Activated CD4-positive, alpha-beta T cell treated with anti-CD3 and anti-CD28 coated beads, Interleukin-2, amount 10 ng/mL, durations not matched to agents 7 days and 5 days (primary cell): ENCODE measurements at regions not wholly inside any gene's neighbourhood (a gene's known extent, or its start where the extent isn't known, plus 50 kb on each side); places are given as distances from the start of the nearest gene placed in this dataset.

Experiments used
- CTCF ChIA-PET: fragments of 350-600 bp; sonication (Branson Sonifier 250); formaldehyde crosslinking; loops from one replicate; lab custom pipeline; 2021; ENCODE audit warnings: antibody characterized with exemption; lab: Charles Lee
- POLR2A ChIA-PET: fragments of 350-600 bp; sonication (Branson Sonifier 250); formaldehyde crosslinking; loops from one replicate; lab custom pipeline; 2021; ENCODE audit warnings: antibody characterized with exemption; lab: Charles Lee
- DNase-seq: peaks from one replicate; pipeline ENCODE4 v3.0.0-alpha.2; 2020
- H3K27ac Mint-ChIP-seq: one replicate; pipeline ENCODE4 v1.8.0; 2021; ENCODE audit warnings: mild to moderate bottlenecking, moderate library complexity, mixed read lengths
- H3K27me3 Mint-ChIP-seq: one replicate; pipeline ENCODE4 v1.8.0; 2021; ENCODE audit warnings: mixed read lengths
- H3K36me3 Mint-ChIP-seq: one replicate; pipeline ENCODE4 v1.8.0; 2021; ENCODE audit warnings: low read depth, mixed read lengths
- H3K4me1 Mint-ChIP-seq: one replicate; pipeline ENCODE4 v1.8.0; 2021; ENCODE audit warnings: mixed read lengths
- H3K4me3 Mint-ChIP-seq: one replicate; pipeline ENCODE4 v1.8.0; 2021; ENCODE audit warnings: mild to moderate bottlenecking, moderate library complexity, mixed read lengths
- H3K9me3 Mint-ChIP-seq: one replicate; pipeline ENCODE4 v1.8.0; 2021; ENCODE audit warnings: mixed read lengths

DNA sequence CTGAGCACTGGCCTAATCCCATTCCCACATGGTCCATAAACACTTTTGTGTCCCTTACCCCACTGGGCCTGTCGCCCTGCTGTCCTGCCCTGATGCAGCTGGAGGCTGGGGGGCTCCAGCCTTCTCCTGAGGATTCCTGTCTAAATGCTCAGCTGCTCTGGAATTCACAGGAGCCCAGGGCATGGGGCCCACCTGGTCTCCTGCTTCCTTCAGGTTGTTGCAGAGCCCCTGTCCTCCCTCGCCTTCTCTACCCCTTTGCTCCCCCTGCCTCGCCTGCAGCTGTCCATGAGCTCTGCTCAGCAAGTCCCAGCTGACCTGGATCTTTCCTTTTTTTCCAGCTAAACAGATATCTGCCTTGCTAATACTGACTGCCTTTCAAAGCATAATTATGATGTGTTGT lies 286.9 kb downstream of the XXYLT1 start:
- Mint-ChIP-seq H3K4me3 (no peak overlapping the region), H3K9me3 (no peaks in the 10 kb centered on the region), H3K36me3 (no peaks in the 10 kb centered on the region), H3K27ac (no peak overlapping the region), H3K4me1 (no peaks in the 10 kb centered on the region), H3K27me3 (peaks cover 24% of the 10 kb centered on the region)
- no peak for DNase-seq
- POLR2A ChIA-PET, result no interaction called here
- CTCF ChIA-PET, result no interaction called here

DNA sequence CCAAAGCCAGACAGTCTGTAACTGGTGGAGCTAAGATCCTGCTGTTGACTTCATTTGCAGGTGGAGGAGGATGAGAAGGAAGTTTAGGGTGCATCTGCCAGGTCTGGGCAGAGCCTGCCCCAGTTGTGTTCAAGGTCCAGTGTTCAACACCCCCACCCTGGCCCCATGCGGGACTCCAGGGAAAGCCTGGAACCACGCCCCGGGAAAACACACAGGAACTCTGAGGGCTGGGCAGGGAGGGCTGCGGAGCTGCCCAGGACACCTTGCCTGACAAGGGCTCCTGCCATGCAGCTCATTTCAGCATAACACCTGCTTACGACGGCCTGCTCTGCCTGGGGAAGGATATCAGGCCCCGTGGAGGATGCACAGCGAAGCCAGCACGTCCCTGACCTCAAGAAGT lies 286.3 kb downstream of the XXYLT1 start:
- Mint-ChIP-seq H3K4me3 (no peak overlapping the region), H3K36me3 (no peaks in the 10 kb centered on the region), H3K9me3 (no peaks in the 10 kb centered on the region), H3K27me3 (peaks cover 24% of the 10 kb centered on the region), H3K27ac (no peak overlapping the region), H3K4me1 (no peaks in the 10 kb centered on the region)
- POLR2A ChIA-PET, result no interaction called here
- no peak for DNase-seq
- CTCF ChIA-PET, result interaction anchor here (1.2 kb wide), 1 partner anchor 14 kb away, joined by 3 read pairs; no protein-coding TSS in a partner anchor

DNA sequence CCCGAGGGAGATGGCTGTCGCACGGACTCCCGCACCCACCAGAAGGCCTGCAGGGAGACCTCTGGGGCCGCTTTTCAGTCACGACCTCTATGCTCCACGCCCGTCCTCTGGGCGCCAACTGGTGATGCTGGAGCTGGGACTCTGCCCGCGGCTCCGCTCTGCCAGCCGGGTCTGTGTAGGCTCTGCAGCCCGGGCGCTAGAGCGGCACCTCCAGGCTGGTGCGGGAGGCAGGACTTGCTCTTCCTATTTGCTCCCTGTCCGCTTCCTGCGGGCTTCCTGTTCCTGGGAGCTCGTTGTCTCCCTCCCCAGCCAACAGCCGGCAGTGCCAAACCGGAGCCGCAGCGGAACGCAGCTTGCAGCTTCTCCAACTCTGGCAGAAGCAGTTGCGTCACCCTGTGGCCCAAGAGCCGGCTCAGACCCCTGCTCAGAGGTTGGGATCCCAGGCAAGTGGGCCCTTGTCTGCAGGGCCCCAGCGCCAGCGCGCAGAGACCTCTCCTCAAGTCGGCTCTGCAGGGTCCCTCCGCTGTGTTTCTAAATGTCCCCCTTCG lies 285.9 kb downstream of the XXYLT1 start:
- Mint-ChIP-seq H3K27me3 (peaks cover 20% of the 10 kb centered on the region), H3K36me3 (no peaks in the 10 kb centered on the region), H3K27ac (no peak overlapping the region), H3K9me3 (no peaks in the 10 kb centered on the region), H3K4me3 (no peak overlapping the region), H3K4me1 (no peaks in the 10 kb centered on the region)
- no peak for DNase-seq
- POLR2A ChIA-PET, result no interaction called here
- CTCF ChIA-PET, result interaction anchor here (1.2 kb wide), 1 partner anchor 13 kb away, joined by 3 read pairs; no protein-coding TSS in a partner anchor

DNA sequence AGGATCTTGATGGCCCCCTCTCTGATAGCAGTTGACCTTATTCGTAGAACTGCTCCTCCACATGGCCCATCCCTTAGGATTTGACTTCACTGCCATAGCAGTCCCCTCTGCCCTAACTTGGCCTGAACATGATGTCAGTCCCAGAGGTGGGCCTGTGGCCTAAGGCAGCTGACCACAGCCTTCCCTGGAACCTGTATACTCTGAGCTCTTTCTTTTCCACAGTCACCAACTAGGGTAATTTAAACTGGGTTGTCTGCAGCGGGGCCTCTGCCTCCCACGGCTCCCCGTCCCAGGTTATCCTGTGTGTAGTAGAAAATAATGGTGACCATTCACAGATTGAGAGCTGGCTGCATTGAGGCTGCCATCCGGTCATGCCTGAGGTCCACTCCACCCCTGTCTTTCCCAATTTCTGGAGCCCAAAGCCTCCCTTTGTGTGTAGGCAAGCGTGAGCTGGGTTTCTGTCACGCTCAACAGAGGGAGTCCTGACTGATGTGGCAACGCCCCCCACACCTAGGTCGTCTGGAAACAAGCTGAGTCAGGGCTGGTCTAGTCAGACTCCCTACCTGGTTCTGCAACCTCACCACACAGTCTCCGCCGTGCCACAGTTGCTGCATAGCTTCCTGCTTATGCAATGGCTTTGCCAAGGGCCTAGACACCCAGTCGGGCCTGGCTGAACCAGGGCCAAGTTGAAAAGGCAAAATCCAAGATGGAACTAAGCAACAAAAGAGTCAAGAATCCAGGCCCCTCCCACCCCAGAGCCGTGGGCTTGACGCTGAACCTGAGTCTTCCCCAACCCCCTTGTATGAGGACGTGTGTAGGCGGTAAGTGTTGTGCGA lies 284.5 kb downstream of the XXYLT1 start:
- peaks cover 17% of the 10 kb centered on the region for H3K27me3 Mint-ChIP-seq
- H3K4me1 Mint-ChIP-seq, result no peaks in the 10 kb centered on the region
- no peaks in the 10 kb centered on the region for H3K36me3 Mint-ChIP-seq
- no peak for DNase-seq
- ChIA-PET POLR2A (no interaction called here), CTCF (interaction anchor here (0.6 to 1.7 kb wide), 4 partner anchors 10 to 299 kb away, joined by 3 to 5 read pairs (median 3); no protein-coding TSS in a partner anchor)
- no peak overlapping the region for H3K27ac Mint-ChIP-seq
- H3K4me3 Mint-ChIP-seq, result no peak overlapping the region
- no peaks in the 10 kb centered on the region for H3K9me3 Mint-ChIP-seq

DNA sequence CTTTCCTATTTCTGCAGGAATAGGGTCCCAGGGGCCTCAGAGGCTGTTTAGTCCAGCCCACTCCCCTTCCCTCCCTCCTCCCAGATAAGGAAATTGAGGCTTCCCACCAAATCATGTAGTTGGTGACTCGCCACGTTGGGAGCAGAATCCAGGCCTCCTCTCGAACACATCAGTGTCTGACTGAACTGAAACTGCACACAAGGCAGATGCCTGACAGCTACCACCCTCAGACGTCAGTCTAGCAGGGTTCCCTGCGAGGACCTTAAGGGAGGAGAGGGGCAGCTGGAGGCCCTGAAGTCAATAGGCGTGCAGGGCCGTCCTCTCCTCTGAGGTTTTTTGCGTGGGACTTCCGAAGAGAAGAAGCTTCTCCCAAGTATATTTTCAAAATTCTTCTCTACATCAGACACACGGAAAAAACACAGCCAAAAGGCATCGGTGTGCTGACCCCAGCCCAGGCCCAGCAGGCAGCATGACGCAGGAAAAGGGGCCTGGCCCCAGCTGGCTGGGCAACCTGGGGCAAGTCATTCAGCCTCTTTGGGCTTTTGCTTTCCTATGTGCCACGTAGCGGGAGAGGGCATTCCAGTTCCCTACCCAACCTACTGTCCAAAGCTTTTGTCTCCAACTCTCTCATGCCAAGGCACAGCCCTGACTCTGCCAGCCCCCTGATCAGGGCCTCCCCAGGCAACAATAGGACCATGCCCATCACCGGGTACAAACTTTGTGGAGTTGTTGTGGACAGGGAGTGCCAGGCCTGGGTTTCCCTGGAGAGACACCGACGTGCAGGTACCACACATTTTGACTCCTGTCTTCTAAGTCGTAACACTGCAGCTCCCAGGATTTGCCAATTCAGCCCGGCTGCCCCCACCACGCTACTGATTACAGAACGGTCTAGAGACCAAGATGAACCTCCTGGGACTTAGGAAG lies 283.1 kb downstream of the XXYLT1 start:
- CTCF ChIA-PET, result interaction anchor here (1.2 to 1.7 kb wide), 3 partner anchors 14 to 26 kb away, joined by 3 to 5 read pairs (median 3); no protein-coding TSS in a partner anchor
- no peak overlapping the region for H3K27ac Mint-ChIP-seq
- no peaks in the 10 kb centered on the region for H3K4me1 Mint-ChIP-seq
- no peaks in the 10 kb centered on the region for H3K36me3 Mint-ChIP-seq
- POLR2A ChIA-PET, result no interaction called here
- H3K27me3 Mint-ChIP-seq, result peaks cover 13% of the 10 kb centered on the region
- no peaks in the 10 kb centered on the region for H3K9me3 Mint-ChIP-seq
- DNase-seq, result no peak
- no peak overlapping the region for H3K4me3 Mint-ChIP-seq

DNA sequence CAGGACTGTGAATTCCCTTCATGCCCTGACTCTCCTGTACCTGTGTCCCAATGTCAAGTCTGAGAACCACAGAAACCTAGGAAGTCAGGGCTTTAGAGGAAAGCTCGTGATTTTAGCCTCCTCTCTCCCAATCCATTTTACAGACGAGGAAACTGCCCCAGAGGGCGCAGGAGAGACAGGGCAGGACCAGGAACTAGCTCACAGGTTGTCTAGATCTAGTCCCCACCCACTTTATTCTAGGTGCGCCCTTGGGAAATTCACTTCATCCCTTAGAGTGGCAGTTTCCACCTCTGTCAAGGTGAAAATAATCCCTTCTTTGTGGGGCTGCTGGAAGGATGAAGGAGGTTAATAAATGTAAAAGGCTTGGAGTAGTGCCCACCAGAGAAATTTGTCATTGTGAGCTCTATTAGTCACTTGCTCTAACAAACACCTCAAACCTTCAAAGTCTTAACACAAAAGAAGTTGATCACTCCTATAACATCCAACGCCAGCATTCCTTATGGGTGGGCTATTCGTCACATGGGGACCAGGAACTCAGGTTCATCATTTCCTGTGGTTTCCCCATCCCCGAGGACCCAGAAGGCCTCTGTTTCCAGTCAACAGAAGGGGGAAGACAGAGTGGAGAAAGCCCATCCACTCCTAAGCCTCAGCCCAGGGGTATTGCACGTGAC lies 282.3 kb downstream of the XXYLT1 start:
- H3K27me3 Mint-ChIP-seq, result peaks cover 8% of the 10 kb centered on the region
- H3K4me3 Mint-ChIP-seq, result no peak overlapping the region
- POLR2A ChIA-PET, result no interaction called here
- no peak for DNase-seq
- CTCF ChIA-PET, result interaction anchor here (1.2 kb wide), 2 partner anchors 13 to 27 kb away, joined by 3 read pairs; no protein-coding TSS in a partner anchor
- H3K4me1 Mint-ChIP-seq, result no peaks in the 10 kb centered on the region
- no peaks in the 10 kb centered on the region for H3K9me3 Mint-ChIP-seq
- no peak overlapping the region for H3K27ac Mint-ChIP-seq
- H3K36me3 Mint-ChIP-seq, result no peaks in the 10 kb centered on the region

DNA sequence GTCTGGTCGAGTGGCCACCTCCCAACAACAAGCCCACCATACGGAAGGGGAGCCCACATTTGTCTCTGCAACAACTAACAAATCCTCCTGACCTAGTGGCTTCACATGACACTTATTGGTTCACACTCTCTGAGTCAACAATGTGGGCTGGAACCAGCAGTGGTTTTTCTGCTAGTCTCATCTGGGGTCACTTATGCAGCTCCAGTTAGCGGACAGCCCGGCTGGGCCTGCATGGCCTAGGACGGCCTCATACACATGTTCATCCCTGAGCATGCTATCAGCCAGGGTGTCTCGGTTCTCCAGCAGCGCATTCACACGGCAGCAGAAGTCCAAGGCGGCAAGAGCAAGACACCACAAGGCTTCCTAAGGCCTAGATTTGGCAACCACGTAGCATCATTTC lies 281.7 kb downstream of the XXYLT1 start:
- DNase-seq, result no peak
- Mint-ChIP-seq H3K27ac (no peak overlapping the region), H3K4me1 (no peaks in the 10 kb centered on the region), H3K27me3 (peaks cover 7% of the 10 kb centered on the region), H3K36me3 (no peaks in the 10 kb centered on the region), H3K4me3 (no peak overlapping the region), H3K9me3 (no peaks in the 10 kb centered on the region)
- ChIA-PET POLR2A (no interaction called here), CTCF (no interaction called here)

DNA sequence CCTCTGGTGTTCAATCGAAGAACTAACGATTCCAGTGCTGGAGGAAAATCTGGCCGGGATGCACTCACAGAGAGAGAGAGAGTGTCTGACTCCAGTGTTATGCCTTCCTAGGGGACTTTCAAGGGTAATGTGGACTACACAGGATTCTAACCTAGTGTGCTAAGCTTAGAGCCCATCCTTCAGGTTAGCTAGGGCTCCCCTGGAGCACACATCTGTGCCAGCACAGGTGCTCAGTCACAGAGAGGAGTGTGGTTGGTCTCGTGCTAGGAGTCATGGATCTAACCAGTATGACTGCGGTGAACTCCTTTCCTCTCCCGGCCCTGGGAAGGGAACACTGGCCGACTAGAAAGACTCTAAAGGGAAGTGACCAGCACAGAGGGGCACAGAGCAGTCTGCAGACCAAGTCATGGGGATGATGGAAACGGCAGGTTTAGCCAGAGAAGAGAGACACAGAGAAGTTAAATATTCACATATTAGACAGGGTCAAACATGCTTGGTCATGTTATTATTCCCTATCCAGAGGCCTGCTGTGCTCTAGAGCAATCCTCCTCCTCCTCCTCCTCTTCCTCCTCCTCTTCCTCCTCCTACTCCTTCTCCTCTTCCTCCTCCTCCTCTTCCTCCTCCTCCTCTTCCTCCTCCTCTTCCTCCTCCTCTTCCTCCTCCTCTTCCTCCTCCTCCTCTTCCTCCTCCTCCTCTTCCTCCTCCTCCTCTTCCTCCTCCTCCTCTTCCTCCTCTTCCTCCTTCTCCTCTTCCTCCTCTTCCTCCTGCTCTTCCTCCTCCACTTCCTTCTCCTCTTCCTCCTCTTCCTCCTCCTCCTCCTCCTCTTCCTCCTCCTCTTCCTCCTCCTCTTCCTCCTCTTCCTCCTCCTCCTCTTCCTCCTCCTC lies 280.3 kb downstream of the XXYLT1 start:
- no peaks in the 10 kb centered on the region for H3K36me3 Mint-ChIP-seq
- no peak overlapping the region for H3K4me3 Mint-ChIP-seq
- ChIA-PET POLR2A (no interaction called here), CTCF (no interaction called here)
- DNase-seq, result no peak
- H3K27ac Mint-ChIP-seq, result no peak overlapping the region
- H3K27me3 Mint-ChIP-seq, result peaks cover under 1% of the 10 kb centered on the region
- no peaks in the 10 kb centered on the region for H3K9me3 Mint-ChIP-seq
- no peaks in the 10 kb centered on the region for H3K4me1 Mint-ChIP-seq

DNA sequence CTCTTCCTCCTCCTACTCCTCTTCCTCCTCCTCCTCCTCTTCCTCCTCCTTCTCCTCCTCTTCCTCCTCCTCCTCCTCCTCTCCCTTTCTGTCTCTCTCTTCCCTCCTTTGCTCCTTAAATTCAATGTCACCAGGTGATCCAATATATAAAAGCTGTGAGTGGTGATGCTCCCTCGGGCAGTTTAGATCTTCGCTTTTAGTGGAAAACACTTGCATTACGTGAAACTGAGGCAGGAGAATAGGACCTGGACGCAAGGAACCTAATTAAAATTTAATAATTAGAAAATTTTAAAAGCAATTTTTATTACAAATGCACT lies 279.7 kb downstream of the XXYLT1 start:
- no peaks in the 10 kb centered on the region for H3K27me3 Mint-ChIP-seq
- H3K4me3 Mint-ChIP-seq, result no peak overlapping the region

DNA sequence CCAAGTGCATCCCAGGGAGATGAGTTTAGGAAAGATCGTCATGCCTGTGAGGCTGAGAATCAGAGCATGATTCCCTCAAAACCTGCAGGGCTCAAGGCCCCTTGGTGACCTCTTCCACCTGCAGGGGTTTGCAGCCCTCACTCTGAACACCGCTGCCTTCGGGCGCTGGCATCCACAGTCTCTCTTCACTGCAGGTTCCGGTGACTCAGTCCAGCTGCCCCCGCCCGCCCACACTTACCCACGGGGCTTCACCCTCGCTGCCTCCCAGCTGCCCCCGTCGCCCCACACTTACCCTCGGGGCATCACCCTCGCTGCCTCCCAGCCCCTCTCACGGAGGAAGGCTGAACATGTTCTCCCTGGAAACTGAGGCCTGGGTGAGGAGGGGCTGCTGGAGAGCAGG lies 277.1 kb downstream of the XXYLT1 start:
- ChIA-PET CTCF (no interaction called here), POLR2A (no interaction called here)
- no peak for DNase-seq
- Mint-ChIP-seq H3K27ac (no peak overlapping the region), H3K4me1 (no peaks in the 10 kb centered on the region), H3K9me3 (no peaks in the 10 kb centered on the region), H3K36me3 (no peaks in the 10 kb centered on the region), H3K27me3 (no peaks in the 10 kb centered on the region), H3K4me3 (no peak overlapping the region)

More for the DNA sequence above, 279.7 kb downstream of the XXYLT1 start:
- no peaks in the 10 kb centered on the region for H3K4me1 Mint-ChIP-seq
- no peak for DNase-seq
- H3K27ac Mint-ChIP-seq, result no peak overlapping the region
- no peaks in the 10 kb centered on the region for H3K9me3 Mint-ChIP-seq
- H3K36me3 Mint-ChIP-seq, result no peaks in the 10 kb centered on the region
- ChIA-PET CTCF (no interaction called here), POLR2A (no interaction called here)

DNA sequence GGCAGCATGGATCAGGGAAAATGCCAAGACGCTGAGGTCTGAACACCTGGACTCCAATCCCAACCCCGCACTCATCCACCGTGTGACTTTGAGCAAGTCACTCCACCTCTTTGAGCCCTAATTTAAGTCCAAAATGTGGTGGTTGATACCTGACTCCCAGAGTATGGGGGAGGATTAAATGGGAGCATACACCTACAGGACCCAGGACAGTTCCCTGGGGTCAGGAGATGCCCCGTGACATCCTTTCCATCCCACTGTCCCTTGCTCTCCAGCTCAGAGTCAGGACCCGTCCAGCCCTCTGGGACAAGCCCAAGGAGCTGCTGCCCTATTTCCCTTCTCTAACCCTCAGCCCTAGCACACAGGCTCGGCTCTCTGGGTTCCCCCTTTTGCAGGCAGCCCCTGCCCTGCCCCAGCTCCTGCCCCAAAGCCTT lies 276.4 kb downstream of the XXYLT1 start:
- POLR2A ChIA-PET, result no interaction called here
- H3K9me3 Mint-ChIP-seq, result no peaks in the 10 kb centered on the region

DNA sequence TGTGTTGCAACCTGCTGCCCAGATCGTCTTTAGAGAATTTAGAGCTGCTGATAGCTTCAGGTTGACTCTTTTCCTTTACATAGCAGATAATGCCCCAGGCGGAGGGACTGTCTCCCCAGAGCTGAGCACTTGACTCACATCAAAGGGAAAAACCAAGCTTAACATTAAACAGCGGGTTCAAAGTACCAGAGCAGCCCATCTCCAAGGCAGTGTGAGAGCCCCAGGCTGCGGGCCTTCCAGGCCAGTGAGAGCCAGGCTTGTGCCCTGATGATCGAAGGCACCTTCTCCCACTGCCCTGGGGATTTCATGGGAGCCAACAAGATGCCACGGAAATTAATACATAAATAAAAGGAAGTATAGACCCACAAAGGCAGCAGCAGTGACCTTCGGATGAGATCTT lies 275.6 kb downstream of the XXYLT1 start:
- ChIA-PET CTCF (no interaction called here), POLR2A (no interaction called here)
- no peak for DNase-seq
- H3K27me3 Mint-ChIP-seq, result no peaks in the 10 kb centered on the region
- no peaks in the 10 kb centered on the region for H3K36me3 Mint-ChIP-seq
- H3K4me1 Mint-ChIP-seq, result no peaks in the 10 kb centered on the region
- no peaks in the 10 kb centered on the region for H3K9me3 Mint-ChIP-seq
- no peak overlapping the region for H3K4me3 Mint-ChIP-seq
- H3K27ac Mint-ChIP-seq, result no peak overlapping the region

More for the DNA sequence above, 276.4 kb downstream of the XXYLT1 start:
- no peaks in the 10 kb centered on the region for H3K36me3 Mint-ChIP-seq
- no peak for DNase-seq
- H3K27me3 Mint-ChIP-seq, result no peaks in the 10 kb centered on the region
- H3K4me3 Mint-ChIP-seq, result no peak overlapping the region
- CTCF ChIA-PET, result no interaction called here
- H3K4me1 Mint-ChIP-seq, result no peaks in the 10 kb centered on the region
- H3K27ac Mint-ChIP-seq, result no peak overlapping the region
